ENCODE measurements at regions not wholly inside any gene's neighbourhood (a gene's known extent, or its start where the extent isn't known, plus 50 kb on each side); places are given as distances from the start of the nearest gene placed in this dataset.

GRCh38 chr16:64008131-64008530 is 1113.7 kb downstream of the CDH11 start:
- Mint-ChIP-seq H3K27me3 (ENCODE audit: insufficient read depth) (no peaks in the 10 kb centered on the region), H3K27ac (no peak overlapping the region), H3K36me3 (ENCODE audit: low read depth) (no peaks in the 10 kb centered on the region), H3K4me3 (no peak overlapping the region), H3K9me3 (peaks cover 39% of the 10 kb centered on the region), H3K4me1 (ENCODE audit: low read depth) (no peaks in the 10 kb centered on the region)
- DNase-seq (ENCODE audit: low spot score) = no peak
- intact Hi-C loops (cut with micrococcal nuclease) = no loop called here

DNA sequence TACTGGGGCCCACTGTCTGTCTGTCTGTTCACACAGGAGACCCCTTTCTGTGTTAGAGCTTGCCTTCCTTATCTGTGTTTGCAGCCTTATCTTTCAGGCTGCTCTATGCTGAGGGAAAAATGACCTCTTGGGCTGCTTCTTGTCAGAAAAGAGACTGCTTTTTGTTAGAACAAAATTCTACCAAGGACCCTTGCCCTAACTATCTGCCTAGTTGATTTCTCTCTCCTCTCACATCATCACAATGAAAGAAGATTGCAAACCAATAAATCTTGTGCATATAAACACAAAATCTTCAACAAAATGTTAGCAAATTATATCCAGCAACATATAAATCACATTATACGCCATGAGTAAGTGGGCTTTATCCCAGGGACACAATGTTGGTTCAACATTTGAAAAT is 1117.7 kb downstream of the CDH11 start:
- peaks cover 27% of the 10 kb centered on the region for H3K9me3 Mint-ChIP-seq
- H3K27ac Mint-ChIP-seq = no peak overlapping the region
- no peak overlapping the region for H3K4me3 Mint-ChIP-seq
- intact Hi-C loops (cut with micrococcal nuclease) = no loop called here
- H3K4me1 Mint-ChIP-seq (ENCODE audit: low read depth) = no peaks in the 10 kb centered on the region
- DNase-seq (ENCODE audit: low spot score) = no peak
- H3K36me3 Mint-ChIP-seq (ENCODE audit: low read depth) = no peaks in the 10 kb centered on the region
- no peaks in the 10 kb centered on the region for H3K27me3 Mint-ChIP-seq (ENCODE audit: insufficient read depth)

DNA sequence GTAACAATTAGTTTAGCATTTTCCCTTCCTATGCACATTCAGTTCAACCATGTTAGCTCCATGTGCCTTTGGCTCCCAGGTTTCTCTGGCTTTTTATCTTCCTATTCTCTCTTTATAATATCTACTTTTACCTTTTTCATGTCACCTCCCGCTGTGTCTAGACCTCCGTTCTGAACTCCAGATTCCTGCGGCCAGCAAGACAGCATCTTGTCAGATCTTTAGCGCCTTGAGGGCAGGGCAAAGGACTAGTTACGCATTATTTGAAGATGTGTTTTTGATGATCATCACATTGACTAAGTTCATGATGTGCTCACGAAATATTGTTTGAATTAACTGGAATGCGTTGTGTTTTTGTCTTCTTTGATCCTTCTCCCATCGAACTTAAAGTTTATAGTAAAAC is 1126.8 kb downstream of the CDH11 start:
- intact Hi-C loops (cut with micrococcal nuclease) = no loop called here
- no peaks in the 10 kb centered on the region for H3K27me3 Mint-ChIP-seq (ENCODE audit: insufficient read depth)
- no peaks in the 10 kb centered on the region for H3K4me1 Mint-ChIP-seq (ENCODE audit: low read depth)
- peaks cover 32% of the 10 kb centered on the region for H3K9me3 Mint-ChIP-seq
- no peak for DNase-seq (ENCODE audit: low spot score)
- H3K27ac Mint-ChIP-seq = no peak overlapping the region
- H3K4me3 Mint-ChIP-seq = no peak overlapping the region
- H3K36me3 Mint-ChIP-seq (ENCODE audit: low read depth) = no peaks in the 10 kb centered on the region

DNA sequence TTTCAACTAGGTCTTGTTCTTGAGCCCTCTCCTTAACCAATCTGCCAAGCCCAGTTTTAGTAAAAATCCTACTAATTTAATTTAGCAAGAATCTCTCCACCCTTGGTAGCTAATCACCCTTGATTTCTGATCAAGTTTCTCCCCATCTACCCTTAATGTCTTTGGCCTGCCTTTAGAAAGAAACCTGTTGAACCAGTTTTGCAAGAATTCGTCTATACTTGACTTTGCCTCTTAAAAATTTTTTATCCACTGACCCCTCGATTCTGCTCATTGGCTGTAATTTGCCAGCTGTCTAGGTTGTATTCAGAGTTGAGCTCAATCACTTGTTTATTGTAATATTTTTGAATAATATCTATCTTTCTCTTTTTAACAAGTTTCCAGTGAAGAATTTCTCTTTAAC is 1138.5 kb downstream of the CDH11 start:
- no peaks in the 10 kb centered on the region for H3K36me3 Mint-ChIP-seq (ENCODE audit: low read depth)

GRCh38 chr16:63982741-63983140 is 1139.1 kb downstream of the CDH11 start:
- no peak for DNase-seq (ENCODE audit: low spot score)
- peaks cover 51% of the 10 kb centered on the region for H3K9me3 Mint-ChIP-seq

More for the DNA sequence above, 1138.5 kb downstream of the CDH11 start:
- no peaks in the 10 kb centered on the region for H3K27me3 Mint-ChIP-seq (ENCODE audit: insufficient read depth)
- H3K4me1 Mint-ChIP-seq (ENCODE audit: low read depth) = no peaks in the 10 kb centered on the region
- H3K27ac Mint-ChIP-seq = no peak overlapping the region
- H3K9me3 Mint-ChIP-seq = peaks cover 51% of the 10 kb centered on the region
- DNase-seq (ENCODE audit: low spot score) = no peak
- intact Hi-C loops (cut with micrococcal nuclease) = no loop called here
- H3K4me3 Mint-ChIP-seq = no peak overlapping the region

GRCh38 chr16:63982110-63982509 is 1139.8 kb downstream of the CDH11 start:
- DNase-seq (ENCODE audit: low spot score) = no peak
- Mint-ChIP-seq H3K4me3 (no peak overlapping the region), H3K27ac (no peak overlapping the region), H3K4me1 (ENCODE audit: low read depth) (no peaks in the 10 kb centered on the region), H3K36me3 (ENCODE audit: low read depth) (no peaks in the 10 kb centered on the region), H3K9me3 (peaks cover 45% of the 10 kb centered on the region), H3K27me3 (ENCODE audit: insufficient read depth) (no peaks in the 10 kb centered on the region)
- intact Hi-C loops (cut with micrococcal nuclease) = no loop called here

More at GRCh38 chr16:63982741-63983140, 1139.1 kb downstream of the CDH11 start:
- Mint-ChIP-seq H3K4me3 (no peak overlapping the region), H3K4me1 (ENCODE audit: low read depth) (no peaks in the 10 kb centered on the region), H3K36me3 (ENCODE audit: low read depth) (no peaks in the 10 kb centered on the region), H3K27me3 (ENCODE audit: insufficient read depth) (no peaks in the 10 kb centered on the region), H3K27ac (no peak overlapping the region)
- intact Hi-C loops (cut with micrococcal nuclease) = no loop called here

- no peaks in the 10 kb centered on the region for H3K4me1 Mint-ChIP-seq (ENCODE audit: low read depth)
- H3K4me3 Mint-ChIP-seq = no peak overlapping the region
- intact Hi-C loops (cut with micrococcal nuclease) = no loop called here
- no peak overlapping the region for H3K27ac Mint-ChIP-seq
- H3K9me3 Mint-ChIP-seq = peaks cover 41% of the 10 kb centered on the region
- H3K36me3 Mint-ChIP-seq (ENCODE audit: low read depth) = no peaks in the 10 kb centered on the region
- H3K27me3 Mint-ChIP-seq (ENCODE audit: insufficient read depth) = no peaks in the 10 kb centered on the region
- DNase-seq (ENCODE audit: low spot score) = no peak
These were observed 1140.2 kb downstream of the CDH11 start for GRCh38 chr16:63981639-63982038.

GRCh38 chr16:63980763-63981162 is 1141.1 kb downstream of the CDH11 start:
- no peak overlapping the region for H3K4me3 Mint-ChIP-seq
- peaks cover 37% of the 10 kb centered on the region for H3K9me3 Mint-ChIP-seq
- no peaks in the 10 kb centered on the region for H3K36me3 Mint-ChIP-seq (ENCODE audit: low read depth)
- H3K27ac Mint-ChIP-seq = no peak overlapping the region
- no peaks in the 10 kb centered on the region for H3K27me3 Mint-ChIP-seq (ENCODE audit: insufficient read depth)
- intact Hi-C loops (cut with micrococcal nuclease) = no loop called here
- H3K4me1 Mint-ChIP-seq (ENCODE audit: low read depth) = no peaks in the 10 kb centered on the region
- DNase-seq (ENCODE audit: low spot score) = no peak

GRCh38 chr16:63978240-63978639 is 1143.6 kb downstream of the CDH11 start:
- Mint-ChIP-seq H3K27ac (no peak overlapping the region), H3K4me3 (no peak overlapping the region), H3K27me3 (ENCODE audit: insufficient read depth) (no peaks in the 10 kb centered on the region), H3K9me3 (peaks cover 42% of the 10 kb centered on the region), H3K36me3 (ENCODE audit: low read depth) (no peaks in the 10 kb centered on the region), H3K4me1 (ENCODE audit: low read depth) (no peaks in the 10 kb centered on the region)
- DNase-seq (ENCODE audit: low spot score) = no peak
- intact Hi-C loops (cut with micrococcal nuclease) = no loop called here

DNA sequence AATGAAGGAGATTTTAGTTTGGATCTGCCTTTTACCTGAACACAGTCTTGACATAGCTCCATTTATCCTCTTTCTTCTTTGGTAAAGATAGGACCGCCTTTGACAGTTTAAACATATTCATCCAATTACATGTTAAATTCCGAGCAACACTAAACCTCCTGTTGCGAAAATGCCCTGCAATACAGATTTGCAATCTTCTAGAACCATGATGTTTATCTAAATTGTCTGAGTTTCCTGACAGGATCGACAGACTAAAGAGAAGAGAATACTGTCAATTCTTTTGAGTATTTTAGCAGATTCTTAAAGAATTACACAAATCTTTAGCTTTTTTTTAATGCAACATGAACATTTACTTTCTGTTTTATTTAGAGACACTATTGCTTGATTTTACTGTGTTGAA is 1145.5 kb downstream of the CDH11 start:
- H3K4me3 Mint-ChIP-seq = no peak overlapping the region
- DNase-seq (ENCODE audit: low spot score) = no peak
- peaks cover 38% of the 10 kb centered on the region for H3K9me3 Mint-ChIP-seq
- no peaks in the 10 kb centered on the region for H3K27me3 Mint-ChIP-seq (ENCODE audit: insufficient read depth)
- intact Hi-C loops (cut with micrococcal nuclease) = no loop called here
- H3K36me3 Mint-ChIP-seq (ENCODE audit: low read depth) = no peaks in the 10 kb centered on the region
- no peak overlapping the region for H3K27ac Mint-ChIP-seq
- H3K4me1 Mint-ChIP-seq (ENCODE audit: low read depth) = no peaks in the 10 kb centered on the region

DNA sequence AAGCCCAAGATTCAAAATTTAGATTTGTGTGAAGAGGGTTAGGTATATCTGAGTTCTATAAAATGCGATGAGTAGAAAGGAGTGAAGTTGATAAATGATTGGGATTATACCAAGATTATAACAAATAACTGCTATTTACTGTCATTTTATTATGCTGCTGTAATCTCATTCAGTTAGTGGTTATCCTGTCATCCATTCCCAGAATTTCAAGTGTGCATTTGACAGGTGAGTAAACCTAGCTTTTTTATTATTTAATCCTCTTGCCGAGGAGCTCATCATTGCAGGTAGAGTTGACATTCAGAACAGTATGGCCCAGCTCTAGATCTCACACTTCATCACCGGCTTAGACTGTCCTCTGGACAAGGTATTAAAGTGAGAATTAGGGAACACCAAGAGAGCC is 1146.2 kb downstream of the CDH11 start:
- Mint-ChIP-seq H3K9me3 (peaks cover 34% of the 10 kb centered on the region), H3K4me1 (ENCODE audit: low read depth) (no peaks in the 10 kb centered on the region), H3K4me3 (no peak overlapping the region), H3K27ac (no peak overlapping the region), H3K27me3 (ENCODE audit: insufficient read depth) (no peaks in the 10 kb centered on the region), H3K36me3 (ENCODE audit: low read depth) (no peaks in the 10 kb centered on the region)
- intact Hi-C loops (cut with micrococcal nuclease) = no loop called here
- DNase-seq (ENCODE audit: low spot score) = no peak

DNA sequence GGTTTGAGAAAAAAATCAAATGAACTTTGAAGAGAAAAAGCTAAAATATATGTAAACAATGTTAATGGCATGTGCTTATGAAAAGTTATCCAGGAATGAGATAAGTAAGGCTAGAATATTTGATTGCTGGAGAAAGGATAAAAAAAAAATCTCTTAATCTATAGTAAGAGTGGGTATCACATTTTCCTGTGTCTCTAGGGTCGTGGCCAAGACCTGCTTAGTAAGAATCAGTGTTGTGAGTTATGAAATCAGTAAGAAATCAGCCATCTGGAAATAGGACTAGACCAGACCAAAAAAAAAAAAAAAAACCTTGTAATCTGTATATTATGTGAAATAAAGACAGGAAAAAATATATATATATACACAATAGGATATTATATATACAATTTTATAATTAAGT is 1153.9 kb downstream of the CDH11 start:
- H3K4me1 Mint-ChIP-seq (ENCODE audit: low read depth) = no peaks in the 10 kb centered on the region
- H3K9me3 Mint-ChIP-seq = peaks cover 21% of the 10 kb centered on the region
- intact Hi-C loops (cut with micrococcal nuclease) = no loop called here
- no peak overlapping the region for H3K27ac Mint-ChIP-seq
- no peak for DNase-seq (ENCODE audit: low spot score)
- H3K27me3 Mint-ChIP-seq (ENCODE audit: insufficient read depth) = no peaks in the 10 kb centered on the region
- no peak overlapping the region for H3K4me3 Mint-ChIP-seq
- no peaks in the 10 kb centered on the region for H3K36me3 Mint-ChIP-seq (ENCODE audit: low read depth)

GRCh38 chr16:63960321-63960720 is 1161.5 kb downstream of the CDH11 start:
- Mint-ChIP-seq H3K27me3 (ENCODE audit: insufficient read depth) (no peaks in the 10 kb centered on the region), H3K36me3 (ENCODE audit: low read depth) (no peaks in the 10 kb centered on the region), H3K27ac (no peak overlapping the region), H3K9me3 (peaks cover 27% of the 10 kb centered on the region), H3K4me3 (no peak overlapping the region), H3K4me1 (ENCODE audit: low read depth) (no peaks in the 10 kb centered on the region)
- DNase-seq (ENCODE audit: low spot score) = no peak
- intact Hi-C loops (cut with micrococcal nuclease) = no loop called here

GRCh38 chr16:63947022-63947421 is 1174.8 kb downstream of the CDH11 start:
- Mint-ChIP-seq H3K4me1 (ENCODE audit: low read depth) (no peaks in the 10 kb centered on the region), H3K27me3 (ENCODE audit: insufficient read depth) (no peaks in the 10 kb centered on the region), H3K27ac (no peak overlapping the region), H3K9me3 (peaks cover 19% of the 10 kb centered on the region), H3K36me3 (ENCODE audit: low read depth) (no peaks in the 10 kb centered on the region), H3K4me3 (no peak overlapping the region)
- intact Hi-C loops (cut with micrococcal nuclease) = no loop called here
- no peak for DNase-seq (ENCODE audit: low spot score)
